ENCODE measurements at regions not wholly inside any gene's neighbourhood (a gene's known extent, or its start where the extent isn't known, plus 50 kb on each side); places are given as distances from the start of the nearest gene placed in this dataset.
"Not testable (repeated sequence)": the region's sequence is repeated elsewhere in the genome, so short reads cannot be mapped to it uniquely, and the experiment has no call there.

- in situ Hi-C loops (cut with MboI; ENCODE audit: low pct_unique_long_range_greater_than_20kb, low sequenced_read_pairs, unreplicated experiment): no loop called here
- no peak for DNase-seq (ENCODE audit: low spot score)
- no peak for TF ChIP-seq CTCF (IDR thresholded peaks at IDR 0.05; ENCODE audit: extremely low read depth, insufficient read depth, missing control alignments)
Measured at GRCh38 chr3:177657243-177657642, 460.0 kb upstream of the TBL1XR1 start.

GRCh38 chr3:177658354-177658753 lies 461.1 kb upstream of the TBL1XR1 start:
- in situ Hi-C loops (cut with MboI; ENCODE audit: low pct_unique_long_range_greater_than_20kb, low sequenced_read_pairs, unreplicated experiment): no loop called here
- DNase-seq (ENCODE audit: low spot score): no peak
- no peak for TF ChIP-seq CTCF (IDR thresholded peaks at IDR 0.05; ENCODE audit: extremely low read depth, insufficient read depth, missing control alignments)

GRCh38 chr3:177664380-177665103 lies 467.3 kb upstream of the TBL1XR1 start:
- DNase-seq (ENCODE audit: low spot score); in situ Hi-C loops (cut with MboI; ENCODE audit: low pct_unique_long_range_greater_than_20kb, low sequenced_read_pairs, unreplicated experiment): not testable (repeated sequence)

- no peak for DNase-seq (ENCODE audit: low spot score)
- in situ Hi-C loops (cut with MboI; ENCODE audit: low pct_unique_long_range_greater_than_20kb, low sequenced_read_pairs, unreplicated experiment): no loop called here
- no peak for TF ChIP-seq CTCF (IDR thresholded peaks at IDR 0.05; ENCODE audit: extremely low read depth, insufficient read depth, missing control alignments)
Measured at GRCh38 chr3:177665122-177665808, 468.0 kb upstream of the TBL1XR1 start.

GRCh38 chr3:177672252-177672911 lies 475.1 kb upstream of the TBL1XR1 start:
- DNase-seq (ENCODE audit: low spot score): no peak
- in situ Hi-C loops (cut with MboI; ENCODE audit: low pct_unique_long_range_greater_than_20kb, low sequenced_read_pairs, unreplicated experiment): no loop called here
- TF ChIP-seq CTCF (IDR thresholded peaks at IDR 0.05; ENCODE audit: extremely low read depth, insufficient read depth, missing control alignments): no peak

GRCh38 chr3:177673112-177673914 lies 476.0 kb upstream of the TBL1XR1 start:
- in situ Hi-C loops (cut with MboI; ENCODE audit: low pct_unique_long_range_greater_than_20kb, low sequenced_read_pairs, unreplicated experiment): no loop called here
- no peak for DNase-seq (ENCODE audit: low spot score)
- no peak for TF ChIP-seq CTCF (IDR thresholded peaks at IDR 0.05; ENCODE audit: extremely low read depth, insufficient read depth, missing control alignments)
